ENCODE measurements at regions not wholly inside any gene's neighbourhood (a gene's known extent, or its start where the extent isn't known, plus 50 kb on each side); places are given as distances from the start of the nearest gene placed in this dataset.

DNA sequence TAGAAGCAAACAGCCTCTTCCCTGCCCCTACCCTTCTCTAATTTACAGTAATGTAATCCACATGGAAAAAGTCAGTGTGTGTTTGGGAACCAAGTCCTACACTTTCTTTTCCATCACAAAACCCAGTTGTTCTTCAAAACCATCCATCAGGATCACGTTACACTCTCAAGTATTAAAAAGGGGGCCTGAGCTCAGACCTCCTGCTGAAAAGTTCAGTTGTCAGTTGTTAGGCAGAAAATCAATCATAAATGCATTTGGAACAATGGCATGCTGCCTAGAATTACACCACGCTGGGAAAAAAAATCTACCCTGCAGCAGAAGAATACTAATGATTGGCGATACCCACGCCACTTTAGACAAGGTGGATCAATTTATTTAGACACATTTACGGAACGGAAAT lies 236.5 kb downstream of the PARM1 start:
- Histone ChIP-seq H4K20me1 (replicated peaks; ENCODE audit: control insufficient read depth, extremely low read depth, insufficient read depth, low read length) (no peaks in the 10 kb centered on the region), H3K4me1 (ENCODE audit: control insufficient read depth, extremely low read depth, insufficient read depth, low read length) (no peaks in the 10 kb centered on the region), H3K9ac (replicated peaks; ENCODE audit: extremely low read depth, insufficient read depth, low read length) (no peak overlapping the region), H3K36me3 (ENCODE audit: control insufficient read depth in 2 of 2, extremely low read depth in 1 of 2, insufficient read depth in 2 of 2, low read length in 2 of 2) (no peaks in the 10 kb centered on the region), H3K27me3 (ENCODE audit: control insufficient read depth in 2 of 2, insufficient read depth in 2 of 2, low read length in 2 of 2) (no peaks in the 10 kb centered on the region), H3K27ac (ENCODE audit: insufficient read depth, low read depth, low read length) (no peak overlapping the region), H3K79me2 (ENCODE audit: control insufficient read depth, insufficient read depth, low read length) (no peaks in the 10 kb centered on the region), H3K4me2 (ENCODE audit: insufficient read depth, low read length) (no peak overlapping the region), H3K4me3 (replicated peaks in 1 of 3; ENCODE audit: insufficient read depth in 1 of 3, low read depth in 1 of 3, low read length in 3 of 3) (no peak overlapping the region), H3K9me3 (replicated peaks; ENCODE audit: control insufficient read depth, insufficient read depth, low read length) (no peaks in the 10 kb centered on the region), H3K9me1 (replicated peaks; ENCODE audit: control insufficient read depth, extremely low read depth, insufficient read depth, low read length) (no peaks in the 10 kb centered on the region), H2AFZ (ENCODE audit: low read depth, low read length) (no peak overlapping the region)
- POLR2A ChIA-PET: no interaction called here
- intact Hi-C loops (cut with micrococcal nuclease): no loop called here
- dilution Hi-C loops (cut with MboI; ENCODE audit: extremely low pct_ligation_motif_present, low sequenced_read_pairs): no loop called here
- FAIRE-seq (no peak), DNase-seq (ENCODE audit: low read depth, low spot score) (no peak)
- no TSS peak for BruUV-seq (replicated peaks)
- CTCF ChIA-PET: no interaction called here
- TF ChIP-seq, protein P1, sequence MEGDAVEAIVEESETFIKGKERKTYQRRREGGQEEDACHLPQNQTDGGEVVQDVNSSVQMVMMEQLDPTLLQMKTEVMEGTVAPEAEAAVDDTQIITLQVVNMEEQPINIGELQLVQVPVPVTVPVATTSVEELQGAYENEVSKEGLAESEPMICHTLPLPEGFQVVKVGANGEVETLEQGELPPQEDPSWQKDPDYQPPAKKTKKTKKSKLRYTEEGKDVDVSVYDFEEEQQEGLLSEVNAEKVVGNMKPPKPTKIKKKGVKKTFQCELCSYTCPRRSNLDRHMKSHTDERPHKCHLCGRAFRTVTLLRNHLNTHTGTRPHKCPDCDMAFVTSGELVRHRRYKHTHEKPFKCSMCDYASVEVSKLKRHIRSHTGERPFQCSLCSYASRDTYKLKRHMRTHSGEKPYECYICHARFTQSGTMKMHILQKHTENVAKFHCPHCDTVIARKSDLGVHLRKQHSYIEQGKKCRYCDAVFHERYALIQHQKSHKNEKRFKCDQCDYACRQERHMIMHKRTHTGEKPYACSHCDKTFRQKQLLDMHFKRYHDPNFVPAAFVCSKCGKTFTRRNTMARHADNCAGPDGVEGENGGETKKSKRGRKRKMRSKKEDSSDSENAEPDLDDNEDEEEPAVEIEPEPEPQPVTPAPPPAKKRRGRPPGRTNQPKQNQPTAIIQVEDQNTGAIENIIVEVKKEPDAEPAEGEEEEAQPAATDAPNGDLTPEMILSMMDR (IDR thresholded peaks at IDR 0.05; ENCODE audit: extremely low read depth in 1 of 2, insufficient read depth in 1 of 2, low read depth in 1 of 2, low read length in 2 of 2): no peak
- no peak for TF ChIP-seq POLR2AphosphoS5 (IDR thresholded peaks at IDR 0.05; ENCODE audit: insufficient read depth, low read depth, low read length)
- TF ChIP-seq, protein P2, sequence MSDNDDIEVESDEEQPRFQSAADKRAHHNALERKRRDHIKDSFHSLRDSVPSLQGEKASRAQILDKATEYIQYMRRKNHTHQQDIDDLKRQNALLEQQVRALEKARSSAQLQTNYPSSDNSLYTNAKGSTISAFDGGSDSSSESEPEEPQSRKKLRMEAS (IDR thresholded peaks at IDR 0.05; ENCODE audit: insufficient read depth, insufficient read length): no peak
- TF ChIP-seq MYC (IDR thresholded peaks at IDR 0.05; ENCODE audit: low read depth, low read length): no peak
- TF ChIP-seq JUN (IDR thresholded peaks at IDR 0.05; ENCODE audit: borderline replicate concordance, insufficient read depth, insufficient read length, low read depth): no peak
- TF ChIP-seq GATA2 (IDR thresholded peaks at IDR 0.05; ENCODE audit: insufficient read depth, insufficient read length, low read depth, low read length): no peak

DNA sequence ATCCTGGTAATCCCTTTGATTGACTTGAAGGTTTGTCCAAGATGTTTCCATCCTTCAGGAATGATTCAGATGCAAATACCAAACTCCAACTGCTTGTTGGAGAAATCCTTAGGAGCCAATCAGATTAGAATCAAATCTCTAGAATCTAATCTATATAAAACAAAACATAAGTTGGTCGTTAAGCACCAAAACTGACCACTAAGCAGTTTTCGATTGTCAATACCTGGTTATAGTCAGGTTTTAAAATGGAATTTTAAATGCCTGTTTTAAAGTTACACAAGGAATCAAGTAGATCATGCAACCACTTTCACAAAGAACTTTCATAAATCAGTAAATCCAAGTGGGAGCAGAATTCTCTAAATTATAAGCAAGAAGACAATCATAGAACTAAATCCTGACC lies 236.1 kb downstream of the PARM1 start:
- Histone ChIP-seq H3K9me3 (replicated peaks; ENCODE audit: control insufficient read depth, insufficient read depth, low read length) (no peaks in the 10 kb centered on the region), H3K27me3 (ENCODE audit: control insufficient read depth in 2 of 2, insufficient read depth in 2 of 2, low read length in 2 of 2) (no peaks in the 10 kb centered on the region), H3K9ac (replicated peaks; ENCODE audit: extremely low read depth, insufficient read depth, low read length) (no peak overlapping the region), H3K27ac (ENCODE audit: insufficient read depth, low read depth, low read length) (no peak overlapping the region), H3K9me1 (replicated peaks; ENCODE audit: control insufficient read depth, extremely low read depth, insufficient read depth, low read length) (no peaks in the 10 kb centered on the region), H3K4me1 (ENCODE audit: control insufficient read depth, extremely low read depth, insufficient read depth, low read length) (no peaks in the 10 kb centered on the region), H3K36me3 (ENCODE audit: control insufficient read depth in 2 of 2, extremely low read depth in 1 of 2, insufficient read depth in 2 of 2, low read length in 2 of 2) (no peaks in the 10 kb centered on the region), H2AFZ (ENCODE audit: low read depth, low read length) (no peak overlapping the region), H3K79me2 (ENCODE audit: control insufficient read depth, insufficient read depth, low read length) (no peaks in the 10 kb centered on the region), H4K20me1 (replicated peaks; ENCODE audit: control insufficient read depth, extremely low read depth, insufficient read depth, low read length) (no peaks in the 10 kb centered on the region), H3K4me2 (ENCODE audit: insufficient read depth, low read length) (no peak overlapping the region), H3K4me3 (replicated peaks in 1 of 3; ENCODE audit: insufficient read depth in 1 of 3, low read depth in 1 of 3, low read length in 3 of 3) (no peak overlapping the region)
- dilution Hi-C loops (cut with MboI; ENCODE audit: extremely low pct_ligation_motif_present, low sequenced_read_pairs): no loop called here
- FAIRE-seq: no peak
- DNase-seq (ENCODE audit: low read depth, low spot score): no peak
- BruUV-seq (replicated peaks): no TSS peak
- ChIA-PET POLR2A (no interaction called here), CTCF (no interaction called here)
- intact Hi-C loops (cut with micrococcal nuclease): no loop called here
- no peak for TF ChIP-seq GATA2 (IDR thresholded peaks at IDR 0.05; ENCODE audit: insufficient read depth, insufficient read length, low read depth, low read length)
- TF ChIP-seq FOS (IDR thresholded peaks at IDR 0.05; ENCODE audit: borderline replicate concordance, insufficient read depth, low read length): no peak
- TF ChIP-seq, protein P1 (IDR thresholded peaks at IDR 0.05; ENCODE audit: extremely low read depth in 1 of 2, insufficient read depth in 1 of 2, low read depth in 1 of 2, low read length in 2 of 2): no peak

Data from endothelial cell of umbilical vein (primary cell).